Activated B cell treated with CpG ODN at 0.5 μM for 24 hours (primary cell): ENCODE measurements at regions not wholly inside any gene's neighbourhood (a gene's known extent, or its start where the extent isn't known, plus 50 kb on each side); places are given as distances from the start of the nearest gene placed in this dataset.

Experiments
- ATAC-seq: fragments of 200-7000 bp; cut with Tn5 transposase; one replicate; pipeline ENCODE4 v1.10.0; 2021; ENCODE audit warnings: low read depth, mild to moderate bottlenecking, moderate library complexity
- CTCF ChIA-PET: fragments of 350-600 bp; sonication (Branson Sonifier 250); formaldehyde crosslinking; loops from one replicate; lab custom pipeline; 2021; ENCODE audit warnings: antibody characterized with exemption; lab: Charles Lee
- POLR2A ChIA-PET: fragments of 350-600 bp; sonication (Branson Sonifier 250); formaldehyde crosslinking; loops from one replicate; lab custom pipeline; 2021; ENCODE audit warnings: antibody characterized with exemption; lab: Charles Lee
- DNase-seq: peaks from one replicate; pipeline ENCODE4 v3.0.0; 2022
- H3K27ac Mint-ChIP-seq: one replicate; pipeline ENCODE4 v1.8.0; 2020; ENCODE audit warnings: mixed read lengths
- H3K27me3 Mint-ChIP-seq: one replicate; pipeline ENCODE4 v1.8.0; 2021; ENCODE audit warnings: mixed read lengths
- H3K36me3 Mint-ChIP-seq: one replicate; pipeline ENCODE4 v1.8.0; 2021; ENCODE audit warnings: low read depth, mixed read lengths
- H3K4me1 Mint-ChIP-seq: one replicate; pipeline ENCODE4 v1.8.0; 2021; ENCODE audit warnings: mixed read lengths
- H3K4me3 Mint-ChIP-seq: one replicate; pipeline ENCODE4 v1.8.0; 2020; ENCODE audit warnings: mild to moderate bottlenecking, mixed read lengths
- H3K9me3 Mint-ChIP-seq: one replicate; pipeline ENCODE4 v1.8.0; 2020; ENCODE audit warnings: mixed read lengths
- CTCF ChIP-seq: fragments of 200-600 bp; IDR thresholded peaks from one replicate; pipeline ENCODE4 v1.8.0; 2022; ENCODE audit warnings: antibody characterized with exemption, mild to moderate bottlenecking
- intact Hi-C: fragments of 100-400 bp; cut with micrococcal nuclease; formaldehyde crosslinking; loops from one replicate; pipeline ENCODE4 v1.15.1; 2024

- ATAC-seq (no peak), DNase-seq (no peak)
- ChIA-PET CTCF (no interaction called here), POLR2A (no interaction called here)
- intact Hi-C loops = no loop called here
- TF ChIP-seq CTCF = no peak
- H3K4me3 Mint-ChIP-seq = no peak overlapping the region
- H3K27me3 Mint-ChIP-seq = no peaks in the 10 kb centered on the region
- no peaks in the 10 kb centered on the region for H3K4me1 Mint-ChIP-seq
- peaks cover 6% of the 10 kb centered on the region for H3K9me3 Mint-ChIP-seq
- no peak overlapping the region for H3K27ac Mint-ChIP-seq
- H3K36me3 Mint-ChIP-seq = no peaks in the 10 kb centered on the region
Measured at GRCh38 chr18:2179498-2180183, 391.7 kb downstream of the METTL4 start.

- intact Hi-C loops = no loop called here
- Mint-ChIP-seq H3K4me1 (no peaks in the 10 kb centered on the region), H3K27me3 (no peaks in the 10 kb centered on the region), H3K27ac (no peak overlapping the region), H3K4me3 (no peak overlapping the region), H3K9me3 (peaks cover 6% of the 10 kb centered on the region), H3K36me3 (no peaks in the 10 kb centered on the region)
- no peak for TF ChIP-seq CTCF
- ATAC-seq (no peak), DNase-seq (no peak)
- POLR2A ChIA-PET = no interaction called here
- CTCF ChIA-PET = no interaction called here
Measured at GRCh38 chr18:2180586-2180985, 390.7 kb downstream of the METTL4 start.

DNA sequence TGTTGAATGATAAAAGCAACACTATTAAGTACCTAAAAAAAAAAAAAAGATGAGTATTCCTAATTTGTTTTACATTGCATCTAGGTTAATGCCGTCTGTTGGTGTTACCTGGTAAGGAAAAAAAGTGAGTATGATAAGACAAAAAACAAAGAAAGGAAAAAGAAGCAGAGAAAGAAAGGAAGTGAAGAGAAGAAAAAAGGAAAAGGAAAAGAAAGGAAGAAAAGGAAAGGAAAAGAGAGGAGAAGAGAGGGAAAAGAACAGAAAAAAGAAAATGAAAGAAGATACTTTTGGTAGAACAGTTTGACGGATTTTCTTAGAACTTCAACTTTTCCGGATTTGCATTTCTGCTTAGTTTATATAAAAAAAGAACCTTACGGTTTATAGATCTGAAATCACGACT is 387.9 kb downstream of the METTL4 start:
- no peak for TF ChIP-seq CTCF
- POLR2A ChIA-PET = no interaction called here

DNA sequence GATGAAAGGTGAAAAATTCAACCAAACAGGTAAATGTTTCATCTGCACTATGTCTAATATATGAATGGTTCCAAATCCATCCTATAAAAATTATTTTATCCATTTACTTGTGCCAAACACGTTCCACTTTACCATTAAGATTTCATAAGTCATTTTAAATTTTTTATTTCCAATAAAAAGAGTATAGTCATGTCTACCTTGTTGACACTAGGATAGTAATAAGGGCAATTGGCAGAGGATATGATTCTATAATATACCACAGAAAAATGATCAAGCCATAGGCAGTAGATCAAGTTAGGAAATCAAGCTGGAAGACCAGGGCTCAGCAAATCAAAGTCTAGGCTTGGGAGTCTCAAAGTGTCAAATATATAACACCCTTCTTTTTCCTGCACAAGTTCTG is 384.3 kb downstream of the METTL4 start:
- Mint-ChIP-seq H3K9me3 (no peaks in the 10 kb centered on the region), H3K27me3 (no peaks in the 10 kb centered on the region), H3K4me1 (no peaks in the 10 kb centered on the region), H3K4me3 (no peak overlapping the region), H3K27ac (no peak overlapping the region), H3K36me3 (no peaks in the 10 kb centered on the region)
- intact Hi-C loops = no loop called here
- POLR2A ChIA-PET = no interaction called here
- DNase-seq (no peak), ATAC-seq (no peak)
- no peak for TF ChIP-seq CTCF
- CTCF ChIA-PET = no interaction called here

More for the DNA sequence above, 387.9 kb downstream of the METTL4 start:
- Mint-ChIP-seq H3K9me3 (peaks cover 6% of the 10 kb centered on the region), H3K36me3 (no peaks in the 10 kb centered on the region), H3K4me1 (no peaks in the 10 kb centered on the region), H3K4me3 (no peak overlapping the region), H3K27ac (no peak overlapping the region), H3K27me3 (no peaks in the 10 kb centered on the region)
- DNase-seq = no peak
- intact Hi-C loops = no loop called here
- no peak for ATAC-seq
- CTCF ChIA-PET = no interaction called here

DNA sequence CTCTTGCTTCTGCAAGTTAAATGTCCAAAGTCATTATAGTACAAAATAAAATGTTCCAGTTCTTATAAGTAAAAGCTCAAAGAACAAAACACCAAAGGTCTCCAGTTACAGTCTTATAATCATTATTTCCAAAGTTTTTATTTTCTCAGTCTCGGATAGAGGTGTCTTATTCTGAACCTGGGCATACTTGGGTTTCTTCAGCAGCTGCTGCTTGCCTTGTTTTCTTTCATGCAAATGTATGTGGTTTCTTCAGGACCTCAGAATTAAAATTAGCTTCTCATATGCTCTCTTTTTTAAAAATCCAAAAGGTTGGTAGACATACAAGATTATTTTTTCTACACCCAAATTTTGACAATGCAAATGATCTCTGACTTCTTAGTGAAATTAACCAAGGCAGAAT is 383.0 kb downstream of the METTL4 start:
- H3K36me3 Mint-ChIP-seq = no peaks in the 10 kb centered on the region
- no peak for TF ChIP-seq CTCF
- no peak overlapping the region for H3K27ac Mint-ChIP-seq
- ChIA-PET CTCF (no interaction called here), POLR2A (no interaction called here)
- ATAC-seq (no peak), DNase-seq (no peak)
- intact Hi-C loops = no loop called here
- no peaks in the 10 kb centered on the region for H3K9me3 Mint-ChIP-seq
- no peaks in the 10 kb centered on the region for H3K27me3 Mint-ChIP-seq
- no peak overlapping the region for H3K4me3 Mint-ChIP-seq
- no peaks in the 10 kb centered on the region for H3K4me1 Mint-ChIP-seq
